Gastrocnemius medialis (tissue), 4 donors: ENCODE measurements at regions not wholly inside any gene's neighbourhood (a gene's known extent, or its start where the extent isn't known, plus 50 kb on each side); places are given as distances from the start of the nearest gene placed in this dataset.

Experiments used
- ATAC-seq, 2 donors: fragments of 150-250 bp; one replicate each; pipeline ENCODE4 v1.9.1; 2016
- DNase-seq, 2 donors: peaks; one replicate each; pipeline ENCODE4 v3.0.0-alpha.2; 2019
- H3K27ac ChIP-seq, 4 donors: fragments of 200-600 bp; sonication (generic); 1 replicate in 1 of 4; 2 replicates in 3 of 4; pipeline ENCODE4 v1.5.1; 2016 to 2018; ENCODE audit warnings: mild to moderate bottlenecking in 2 of 4, moderate library complexity in 1 of 4
- H3K27me3 ChIP-seq, 3 donors: fragments of 200-600 bp; sonication (generic) in 2 of 3; 1 replicate in 1 of 3; 2 replicates in 2 of 3; pipeline versions ENCODE4 v1.5.1 to v1.6.0; 2016 to 2019; ENCODE audit warnings: mild to moderate bottlenecking in 1 of 3, moderate library complexity in 1 of 3
- H3K36me3 ChIP-seq, 2 donors: fragments of 200-600 bp; sonication (generic) in 1 of 2; one replicate each; pipeline ENCODE4 v1.5.1; 2017 to 2018
- H3K4me1 ChIP-seq, 2 donors: fragments of 200-600 bp; sonication (generic) in 1 of 2; one replicate each; pipeline ENCODE4 v1.5.1; 2016 to 2017; ENCODE audit warnings: mild to moderate bottlenecking in 2 of 2
- H3K4me3 ChIP-seq, 4 donors: fragments of 200-600 bp; sonication (generic) in 3 of 4; 1 replicate in 1 of 4; 2 replicates in 3 of 4; pipeline ENCODE4 v1.5.1; 2016 to 2019; ENCODE audit warnings: mild to moderate bottlenecking in 2 of 4
- H3K9me3 ChIP-seq, 3 donors: fragments of 200-600 bp; sonication (generic) in 2 of 3; 1 replicate in 1 of 3; 2 replicates in 2 of 3; pipeline ENCODE4 v1.5.1; 2016 to 2019
- POLR2A ChIP-seq, 2 donors: fragments of 450-650 bp; IDR thresholded peaks; one replicate each; pipeline ENCODE4 v1.6.1; 2017; ENCODE audit warnings: antibody characterized with exemption in 2 of 2, mild to moderate bottlenecking in 2 of 2, moderate library complexity in 2 of 2
- in situ Hi-C, 4 donors: fragments of 200-750 bp; cut with MboI; loops; one replicate each; pipeline versions ENCODE4 v1.15.0 to v1.8.0; 2017; ENCODE audit warnings: low sequenced_read_pairs in 4 of 4
- intact Hi-C: fragments of 100-400 bp; cut with DNase I; formaldehyde crosslinking; loops from one replicate; pipeline ENCODE4 v1.15.1; 2023; ENCODE audit warnings: low total_unique reads
- TF ChIP-seq, protein P1 (sequence below), 5 experiments: fragments of 450-650 bp in 3 of 5; fragments of 200-600 bp in 2 of 5; sonication (generic) in 2 of 5; IDR thresholded peaks in 4 of 5; conservative IDR thresholded peaks in 1 of 5; 1 replicate in 4 of 5; 2 replicates in 1 of 5; pipeline ENCODE4 v1.5.1; 2016 to 2019; ENCODE audit warnings: antibody characterized with exemption in 5 of 5, mild to moderate bottlenecking in 3 of 5, moderate library complexity in 3 of 5

DNA sequence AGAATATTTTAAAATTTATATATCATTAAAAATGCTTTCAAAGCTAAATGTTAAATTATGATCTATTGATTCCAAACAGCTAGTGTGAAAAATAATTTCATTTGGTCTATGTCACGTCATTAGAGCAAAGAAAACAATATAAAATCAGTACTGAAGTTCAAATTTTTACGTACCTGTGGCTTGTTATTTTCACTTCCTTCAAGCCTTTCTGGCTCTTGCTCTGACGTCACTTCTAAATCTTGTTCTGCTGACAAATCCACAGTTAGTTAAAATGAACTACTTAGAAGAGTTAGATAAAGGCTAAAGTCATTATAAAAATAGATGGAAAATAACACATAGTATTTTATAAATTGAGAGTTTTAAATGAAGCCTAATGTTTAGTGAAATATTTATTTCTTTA, 147.7 kb upstream of the TUBA3C start:
- intact Hi-C loops: no loop called here
- no peaks in the 10 kb centered on the region for H3K27me3 ChIP-seq
- ATAC-seq: no peak

DNA sequence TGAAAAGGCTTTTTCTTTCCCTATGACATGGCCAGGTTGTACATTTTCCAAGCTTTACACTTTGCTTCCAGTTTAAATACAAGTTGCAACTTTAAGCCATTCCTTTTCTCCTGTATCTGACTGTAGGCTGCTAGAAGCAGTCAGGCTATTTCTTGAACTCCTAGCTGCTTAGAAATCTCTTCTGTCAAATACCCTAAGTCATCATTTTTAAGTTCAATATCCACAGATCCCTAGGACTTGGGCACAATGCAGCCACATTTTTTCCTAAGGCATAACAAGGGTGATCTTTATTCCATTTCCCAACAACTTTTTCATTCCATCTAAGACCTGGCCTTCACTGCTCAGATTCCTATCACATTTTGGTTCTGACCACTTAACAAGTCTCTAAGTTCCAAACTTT, 142.7 kb upstream of the TUBA3C start:
- H3K27ac ChIP-seq: no peak overlapping the region
- no peak for ATAC-seq
- no peak for DNase-seq
- H3K4me3 ChIP-seq: no peak overlapping the region
- no peaks in the 10 kb centered on the region for H3K36me3 ChIP-seq
- intact Hi-C loops (no loop called here), in situ Hi-C loops (no loop called here)
- no peaks in the 10 kb centered on the region for H3K27me3 ChIP-seq
- no peaks in the 10 kb centered on the region for H3K9me3 ChIP-seq
- no peaks in the 10 kb centered on the region for H3K4me1 ChIP-seq
- TF ChIP-seq POLR2A (IDR thresholded peaks at IDR 0.05): no peak
- TF ChIP-seq, protein P1, sequence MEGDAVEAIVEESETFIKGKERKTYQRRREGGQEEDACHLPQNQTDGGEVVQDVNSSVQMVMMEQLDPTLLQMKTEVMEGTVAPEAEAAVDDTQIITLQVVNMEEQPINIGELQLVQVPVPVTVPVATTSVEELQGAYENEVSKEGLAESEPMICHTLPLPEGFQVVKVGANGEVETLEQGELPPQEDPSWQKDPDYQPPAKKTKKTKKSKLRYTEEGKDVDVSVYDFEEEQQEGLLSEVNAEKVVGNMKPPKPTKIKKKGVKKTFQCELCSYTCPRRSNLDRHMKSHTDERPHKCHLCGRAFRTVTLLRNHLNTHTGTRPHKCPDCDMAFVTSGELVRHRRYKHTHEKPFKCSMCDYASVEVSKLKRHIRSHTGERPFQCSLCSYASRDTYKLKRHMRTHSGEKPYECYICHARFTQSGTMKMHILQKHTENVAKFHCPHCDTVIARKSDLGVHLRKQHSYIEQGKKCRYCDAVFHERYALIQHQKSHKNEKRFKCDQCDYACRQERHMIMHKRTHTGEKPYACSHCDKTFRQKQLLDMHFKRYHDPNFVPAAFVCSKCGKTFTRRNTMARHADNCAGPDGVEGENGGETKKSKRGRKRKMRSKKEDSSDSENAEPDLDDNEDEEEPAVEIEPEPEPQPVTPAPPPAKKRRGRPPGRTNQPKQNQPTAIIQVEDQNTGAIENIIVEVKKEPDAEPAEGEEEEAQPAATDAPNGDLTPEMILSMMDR (IDR thresholded peaks at IDR 0.05 in 4 of 5, conservative IDR thresholded peaks at IDR 0.05 in 1 of 5): no peak

More for the DNA sequence above, 147.7 kb upstream of the TUBA3C start:
- DNase-seq: no peak
- Histone ChIP-seq H3K4me3 (no peak overlapping the region), H3K9me3 (no peaks in the 10 kb centered on the region), H3K36me3 (no peaks in the 10 kb centered on the region), H3K4me1 (no peaks in the 10 kb centered on the region), H3K27ac (no peak overlapping the region)
- TF ChIP-seq, protein P1 (IDR thresholded peaks at IDR 0.05 in 4 of 5, conservative IDR thresholded peaks at IDR 0.05 in 1 of 5): no peak
- no peak for TF ChIP-seq POLR2A (IDR thresholded peaks at IDR 0.05)
- in situ Hi-C loops: no loop called here

DNA sequence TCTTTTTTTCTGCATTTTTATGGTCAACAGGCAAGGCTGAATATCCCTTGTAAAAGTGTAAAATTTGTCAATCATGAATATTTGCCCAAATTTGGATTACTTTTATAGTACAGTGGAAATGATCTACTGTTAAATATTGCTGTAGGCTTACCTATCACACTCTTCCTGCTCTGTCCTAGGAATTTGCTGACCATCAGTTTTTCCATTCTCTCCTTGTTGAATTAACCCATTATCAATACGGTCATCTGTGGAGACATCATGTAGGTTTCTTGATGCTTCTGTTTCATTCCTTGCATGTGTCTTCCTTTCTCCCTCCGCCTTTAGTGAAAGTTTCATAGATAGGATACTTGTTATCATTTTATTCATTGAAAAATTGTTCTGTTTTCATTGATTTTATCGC, 139.6 kb upstream of the TUBA3C start:
- TF ChIP-seq, protein P1 (IDR thresholded peaks at IDR 0.05 in 4 of 5, conservative IDR thresholded peaks at IDR 0.05 in 1 of 5): no peak
- TF ChIP-seq POLR2A (IDR thresholded peaks at IDR 0.05): no peak
- Histone ChIP-seq H3K27me3 (no peaks in the 10 kb centered on the region), H3K27ac (no peak overlapping the region), H3K36me3 (no peaks in the 10 kb centered on the region), H3K4me1 (no peaks in the 10 kb centered on the region), H3K4me3 (no peak overlapping the region), H3K9me3 (no peaks in the 10 kb centered on the region)
- DNase-seq: no peak
- in situ Hi-C loops (no loop called here), intact Hi-C loops (no loop called here)
- ATAC-seq: no peak

DNA sequence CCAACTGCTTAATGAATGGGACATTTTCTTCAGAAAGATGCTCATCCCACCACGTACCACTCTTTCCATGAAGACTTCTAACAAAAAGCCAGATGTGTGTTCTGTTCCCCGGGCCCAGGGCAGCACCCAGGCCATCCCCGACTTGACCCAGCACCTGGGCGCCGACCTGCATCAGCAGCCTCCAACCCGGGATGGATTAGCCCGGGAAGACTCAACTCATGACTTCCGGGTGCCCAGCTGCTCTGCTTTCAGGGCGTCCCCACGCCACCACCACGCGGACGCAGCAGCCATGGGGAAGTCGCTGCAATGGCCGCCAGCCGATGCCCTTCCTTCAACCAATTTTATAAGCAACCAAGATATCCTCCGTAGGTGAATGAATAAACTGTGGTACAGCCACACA, 123.8 kb upstream of the TUBA3C start:
- Histone ChIP-seq H3K27ac (no peak overlapping the region), H3K4me1 (no peaks in the 10 kb centered on the region), H3K27me3 (no peaks in the 10 kb centered on the region), H3K9me3 (no peaks in the 10 kb centered on the region), H3K36me3 (no peaks in the 10 kb centered on the region), H3K4me3 (no peak overlapping the region)
- in situ Hi-C loops: no loop called here
- no peak for TF ChIP-seq POLR2A (IDR thresholded peaks at IDR 0.05)
- TF ChIP-seq, protein P1 (IDR thresholded peaks at IDR 0.05 in 4 of 5, conservative IDR thresholded peaks at IDR 0.05 in 1 of 5): no peak
- intact Hi-C loops: no loop called here
- DNase-seq (no peak), ATAC-seq (no peak)

DNA sequence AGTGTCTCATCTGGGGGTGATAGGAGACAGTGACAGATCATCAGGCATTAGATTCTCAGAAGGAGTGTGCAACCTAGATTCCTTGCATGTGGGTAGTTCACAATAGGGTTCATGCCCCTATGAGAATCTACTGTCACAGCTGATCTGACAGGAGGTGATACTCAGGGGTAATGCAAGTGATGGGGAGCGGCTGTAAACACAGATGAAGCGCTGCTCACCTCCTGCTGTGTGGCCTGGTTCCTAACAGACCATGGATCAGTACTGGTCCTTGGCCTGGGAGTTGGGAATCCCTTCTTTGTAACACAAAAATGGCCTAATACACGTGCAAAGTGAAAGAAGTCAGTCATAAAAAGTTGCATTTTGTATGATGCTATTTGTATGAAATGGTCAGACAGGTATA, 107.6 kb upstream of the TUBA3C start:
- H3K36me3 ChIP-seq: no peaks in the 10 kb centered on the region
- intact Hi-C loops: no loop called here
- H3K4me3 ChIP-seq: no peak overlapping the region
- H3K27me3 ChIP-seq: no peaks in the 10 kb centered on the region
- no peak overlapping the region for H3K27ac ChIP-seq
- ATAC-seq (no peak), DNase-seq (no peak)
- H3K4me1 ChIP-seq: no peaks in the 10 kb centered on the region
- no peak for TF ChIP-seq POLR2A (IDR thresholded peaks at IDR 0.05)
- TF ChIP-seq, protein P1 (IDR thresholded peaks at IDR 0.05 in 4 of 5, conservative IDR thresholded peaks at IDR 0.05 in 1 of 5): no peak
- no peaks in the 10 kb centered on the region for H3K9me3 ChIP-seq
- in situ Hi-C loops: no loop called here
